ENCODE measurements at regions not wholly inside any gene's neighbourhood (a gene's known extent, or its start where the extent isn't known, plus 50 kb on each side); places are given as distances from the start of the nearest gene placed in this dataset.

- H3K27ac Mint-ChIP-seq (ENCODE audit: unreplicated experiment) = no peak overlapping the region
- peaks cover 8% of the 10 kb centered on the region for H3K4me1 Mint-ChIP-seq (ENCODE audit: unreplicated experiment)
- H3K36me3 Mint-ChIP-seq (ENCODE audit: unreplicated experiment) = no peaks in the 10 kb centered on the region
- H3K27me3 Mint-ChIP-seq (ENCODE audit: unreplicated experiment) = no peaks in the 10 kb centered on the region
- no peak for DNase-seq (ENCODE audit: extremely low spot score, unreplicated experiment)
- TF ChIP-seq CTCF (IDR thresholded peaks at IDR 0.05) = no peak
- H3K9me3 Mint-ChIP-seq (ENCODE audit: unreplicated experiment) = no peaks in the 10 kb centered on the region
- no peak overlapping the region for H3K4me3 Mint-ChIP-seq (ENCODE audit: unreplicated experiment)
Observed at GRCh38 chr3:159902546-159903314, 85.9 kb upstream of the IL12A start.

DNA sequence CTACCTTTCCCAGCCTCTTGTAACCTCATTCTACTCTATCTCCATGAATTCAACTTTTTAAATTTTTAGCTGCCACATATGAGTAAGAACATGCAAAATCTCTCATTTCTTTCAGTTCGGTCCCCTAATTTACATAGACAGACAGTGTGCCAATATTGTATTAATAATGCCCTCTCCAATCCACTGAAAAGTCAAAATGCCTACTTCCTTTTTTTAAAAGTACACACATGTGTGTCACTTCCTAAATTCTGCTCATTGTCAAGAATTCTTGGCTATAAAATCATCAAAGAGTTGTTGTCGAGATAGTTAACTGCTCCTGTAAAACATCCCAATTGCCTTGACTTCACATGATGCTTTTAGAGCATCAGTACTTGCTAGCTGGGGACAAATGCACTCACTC lies 84.2 kb upstream of the IL12A start:
- DNase-seq (ENCODE audit: extremely low spot score, unreplicated experiment) = no peak
- H3K4me1 Mint-ChIP-seq (ENCODE audit: unreplicated experiment) = peaks cover 8% of the 10 kb centered on the region

GRCh38 chr3:159904911-159905310 lies 83.7 kb upstream of the IL12A start:
- no peak for DNase-seq (ENCODE audit: extremely low spot score, unreplicated experiment)
- no peaks in the 10 kb centered on the region for H3K9me3 Mint-ChIP-seq (ENCODE audit: unreplicated experiment)
- no peaks in the 10 kb centered on the region for H3K27me3 Mint-ChIP-seq (ENCODE audit: unreplicated experiment)
- peaks cover 10% of the 10 kb centered on the region for H3K4me1 Mint-ChIP-seq (ENCODE audit: unreplicated experiment)
- TF ChIP-seq CTCF (IDR thresholded peaks at IDR 0.05) = no peak
- H3K4me3 Mint-ChIP-seq (ENCODE audit: unreplicated experiment) = no peak overlapping the region
- H3K36me3 Mint-ChIP-seq (ENCODE audit: unreplicated experiment) = no peaks in the 10 kb centered on the region
- no peak overlapping the region for H3K27ac Mint-ChIP-seq (ENCODE audit: unreplicated experiment)

More for the DNA sequence above, 84.2 kb upstream of the IL12A start:
- Mint-ChIP-seq H3K4me3 (ENCODE audit: unreplicated experiment) (no peak overlapping the region), H3K36me3 (ENCODE audit: unreplicated experiment) (no peaks in the 10 kb centered on the region), H3K27ac (ENCODE audit: unreplicated experiment) (no peak overlapping the region), H3K9me3 (ENCODE audit: unreplicated experiment) (no peaks in the 10 kb centered on the region), H3K27me3 (ENCODE audit: unreplicated experiment) (no peaks in the 10 kb centered on the region)
- TF ChIP-seq CTCF (IDR thresholded peaks at IDR 0.05) = no peak

DNA sequence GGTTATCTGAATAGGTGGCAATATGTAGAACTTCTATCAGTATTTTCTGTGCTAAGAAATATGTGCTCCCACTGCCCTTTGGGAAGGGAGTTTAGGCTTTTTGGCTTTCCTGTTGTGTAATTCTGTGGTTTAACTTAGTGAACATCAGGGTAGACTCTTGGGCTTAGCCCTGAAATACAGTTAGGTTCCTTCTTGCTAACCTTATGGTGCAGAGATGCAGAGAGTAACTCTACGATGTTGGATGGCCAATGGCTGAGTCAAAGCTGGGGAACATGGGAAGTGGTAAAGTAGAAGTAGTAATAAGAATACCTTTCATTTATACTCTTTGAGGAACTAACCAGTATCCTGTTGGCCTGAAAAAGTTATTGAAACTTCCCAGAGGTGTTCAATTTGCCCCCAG lies 80.8 kb upstream of the IL12A start:
- no peak for DNase-seq (ENCODE audit: extremely low spot score, unreplicated experiment)
- no peak overlapping the region for H3K4me3 Mint-ChIP-seq (ENCODE audit: unreplicated experiment)
- H3K9me3 Mint-ChIP-seq (ENCODE audit: unreplicated experiment) = no peaks in the 10 kb centered on the region
- H3K36me3 Mint-ChIP-seq (ENCODE audit: unreplicated experiment) = no peaks in the 10 kb centered on the region
- TF ChIP-seq CTCF (IDR thresholded peaks at IDR 0.05) = no peak
- no peak overlapping the region for H3K27ac Mint-ChIP-seq (ENCODE audit: unreplicated experiment)
- H3K4me1 Mint-ChIP-seq (ENCODE audit: unreplicated experiment) = peaks cover 19% of the 10 kb centered on the region
- H3K27me3 Mint-ChIP-seq (ENCODE audit: unreplicated experiment) = no peaks in the 10 kb centered on the region

GRCh38 chr3:159910991-159911663 lies 77.5 kb upstream of the IL12A start:
- Mint-ChIP-seq H3K4me1 (ENCODE audit: unreplicated experiment) (peaks cover 33% of the 10 kb centered on the region), H3K36me3 (ENCODE audit: unreplicated experiment) (no peaks in the 10 kb centered on the region), H3K27me3 (ENCODE audit: unreplicated experiment) (no peaks in the 10 kb centered on the region), H3K9me3 (ENCODE audit: unreplicated experiment) (no peaks in the 10 kb centered on the region), H3K27ac (ENCODE audit: unreplicated experiment) (peak overlapping the region; percentile 94), H3K4me3 (ENCODE audit: unreplicated experiment) (peak overlapping the region; percentile 70)
- DNase-seq (ENCODE audit: extremely low spot score, unreplicated experiment) = no peak
- no peak for TF ChIP-seq CTCF (IDR thresholded peaks at IDR 0.05)
